Parathyroid adenoma (tissue), 2 donors: ENCODE measurements at regions not wholly inside any gene's neighbourhood (a gene's known extent, or its start where the extent isn't known, plus 50 kb on each side); places are given as distances from the start of the nearest gene placed in this dataset.

Source experiments
- H2AFZ ChIP-seq: fragments of 300-600 bp; sonication (generic); one replicate; pipeline ENCODE4 v1.7.0; 2017; ENCODE audit warnings: antibody characterized with exemption, mild to moderate bottlenecking
- H3K27ac ChIP-seq: fragments of 300-600 bp; sonication (generic); one replicate; pipeline ENCODE4 v1.7.0; 2017
- H3K27me3 ChIP-seq: fragments of 300-600 bp; sonication (generic); one replicate; pipeline ENCODE4 v1.7.0; 2017; ENCODE audit warnings: low read length; ENCODE audit not compliant: control insufficient read depth, insufficient read depth
- H3K36me3 ChIP-seq: fragments of 300-600 bp; sonication (generic); one replicate; pipeline ENCODE4 v1.7.0; 2017; ENCODE audit warnings: low read length; ENCODE audit not compliant: control insufficient read depth, insufficient read depth
- H3K4me1 ChIP-seq: fragments of 300-600 bp; sonication (generic); one replicate; pipeline ENCODE4 v1.7.0; 2017; ENCODE audit warnings: control low read depth
- H3K4me2 ChIP-seq: fragments of 300-600 bp; sonication (generic); one replicate; pipeline ENCODE4 v1.7.0; 2017; ENCODE audit warnings: low read length
- H3K4me3 ChIP-seq: fragments of 300-600 bp; sonication (generic); one replicate; pipeline ENCODE4 v1.7.0; 2017; ENCODE audit warnings: low read depth, low read length
- H3K79me2 ChIP-seq: fragments of 300-600 bp; sonication (generic); one replicate; pipeline ENCODE4 v1.7.0; 2017; ENCODE audit warnings: control low read depth
- H3K9ac ChIP-seq: fragments of 300-600 bp; sonication (generic); one replicate; pipeline ENCODE4 v1.7.0; 2017; ENCODE audit warnings: mild to moderate bottlenecking
- H3K9me3 ChIP-seq: fragments of 300-600 bp; sonication (generic); one replicate; pipeline ENCODE4 v1.7.0; 2017; ENCODE audit warnings: low read length; ENCODE audit not compliant: control insufficient read depth
- CTCF ChIP-seq: fragments of 300-600 bp; sonication (generic); IDR thresholded peaks from one replicate; pipeline ENCODE4 v1.7.0; 2017; ENCODE audit warnings: antibody characterized with exemption, mild to moderate bottlenecking
- donor health status: primary hyperparathyroidism.

- H3K9ac ChIP-seq, result no peak overlapping the region
- no peak overlapping the region for H3K4me2 ChIP-seq
- no peak overlapping the region for H3K4me3 ChIP-seq
- TF ChIP-seq CTCF, result no peak
- H3K36me3 ChIP-seq, result no peaks in the 10 kb centered on the region
- H3K79me2 ChIP-seq, result no peaks in the 10 kb centered on the region
- H3K9me3 ChIP-seq, result no peaks in the 10 kb centered on the region
- no peaks in the 10 kb centered on the region for H3K27me3 ChIP-seq
- H2AFZ ChIP-seq, result no peak overlapping the region
- H3K4me1 ChIP-seq, result no peaks in the 10 kb centered on the region
- no peak overlapping the region for H3K27ac ChIP-seq
Measured at GRCh38 chr13:105509981-105510762, 1025.3 kb downstream of the EFNB2 start.

GRCh38 chr13:105506463-105506862 is 1029.0 kb downstream of the EFNB2 start:
- Histone ChIP-seq H3K9ac (no peak overlapping the region), H3K79me2 (no peaks in the 10 kb centered on the region), H3K9me3 (no peaks in the 10 kb centered on the region), H3K4me3 (no peak overlapping the region), H3K27me3 (no peaks in the 10 kb centered on the region), H3K27ac (no peak overlapping the region), H3K4me1 (no peaks in the 10 kb centered on the region), H2AFZ (no peak overlapping the region), H3K4me2 (no peak overlapping the region), H3K36me3 (no peaks in the 10 kb centered on the region)
- TF ChIP-seq CTCF, result no peak

- Histone ChIP-seq H3K9ac (no peak overlapping the region), H3K9me3 (no peaks in the 10 kb centered on the region), H3K27me3 (no peaks in the 10 kb centered on the region), H3K4me3 (no peak overlapping the region), H2AFZ (no peak overlapping the region), H3K4me2 (no peak overlapping the region), H3K4me1 (no peaks in the 10 kb centered on the region), H3K27ac (no peak overlapping the region), H3K36me3 (no peaks in the 10 kb centered on the region), H3K79me2 (no peaks in the 10 kb centered on the region)
- no peak for TF ChIP-seq CTCF
Measured at GRCh38 chr13:105502193-105502592, 1033.3 kb downstream of the EFNB2 start.

GRCh38 chr13:105497597-105497996 is 1037.9 kb downstream of the EFNB2 start:
- Histone ChIP-seq H3K36me3 (no peaks in the 10 kb centered on the region), H3K4me1 (no peaks in the 10 kb centered on the region), H3K9me3 (no peaks in the 10 kb centered on the region), H3K4me2 (no peak overlapping the region), H2AFZ (no peak overlapping the region), H3K79me2 (no peaks in the 10 kb centered on the region), H3K4me3 (no peak overlapping the region), H3K27ac (no peak overlapping the region), H3K9ac (no peak overlapping the region), H3K27me3 (no peaks in the 10 kb centered on the region)
- TF ChIP-seq CTCF, result no peak

GRCh38 chr13:105492216-105492615 is 1043.2 kb downstream of the EFNB2 start:
- no peaks in the 10 kb centered on the region for H3K27me3 ChIP-seq
- no peaks in the 10 kb centered on the region for H3K36me3 ChIP-seq
- no peaks in the 10 kb centered on the region for H3K9me3 ChIP-seq
- H3K9ac ChIP-seq, result no peak overlapping the region
- H3K27ac ChIP-seq, result no peak overlapping the region
- no peaks in the 10 kb centered on the region for H3K79me2 ChIP-seq
- no peak overlapping the region for H3K4me2 ChIP-seq
- H3K4me3 ChIP-seq, result no peak overlapping the region
- no peak overlapping the region for H2AFZ ChIP-seq
- no peaks in the 10 kb centered on the region for H3K4me1 ChIP-seq
- TF ChIP-seq CTCF, result no peak
